Mesendoderm (in vitro differentiated cells): ENCODE measurements at regions not wholly inside any gene's neighbourhood (a gene's known extent, or its start where the extent isn't known, plus 50 kb on each side); places are given as distances from the start of the nearest gene placed in this dataset.
"Not testable (repeated sequence)": the region's sequence is repeated elsewhere in the genome, so short reads cannot be mapped to it uniquely, and the experiment has no call there.

ENCODE experiments used
- DNase-seq: peaks from one replicate; pipeline ENCODE4 v3.0.0; 2013
- H2AK5ac ChIP-seq: 2 replicates; pipeline ENCODE4 v1.6.1; 2013; ENCODE audit warnings: low read length, inconsistent platforms
- H2BK120ac ChIP-seq: 2 replicates; pipeline ENCODE4 v1.6.1; 2013; ENCODE audit warnings: low read depth, mild to moderate bottlenecking, low read length, moderate library complexity, mixed read lengths
- H2BK15ac ChIP-seq: replicated peaks from 2 replicates; pipeline ENCODE4 v1.6.1; 2013; ENCODE audit warnings: low read depth, mild to moderate bottlenecking, moderate library complexity
- H2BK5ac ChIP-seq: 2 replicates; pipeline ENCODE4 v1.6.1; 2013; ENCODE audit warnings: low read length, inconsistent platforms
- H3K18ac ChIP-seq: 2 replicates; pipeline ENCODE4 v1.6.1; 2013; ENCODE audit warnings: mild to moderate bottlenecking, low read length, mixed read lengths
- H3K23ac ChIP-seq: one replicate; pipeline ENCODE4 v1.6.1; 2013; ENCODE audit warnings: low read length
- H3K27ac ChIP-seq: 2 replicates; pipeline ENCODE4 v1.5.1; 2013; ENCODE audit warnings: low read depth, mild to moderate bottlenecking, inconsistent platforms, low read length, moderate library complexity
- H3K27me3 ChIP-seq: 2 replicates; pipeline ENCODE4 v1.6.1; 2013; ENCODE audit warnings: low read length, control low read depth, mild to moderate bottlenecking, inconsistent platforms; ENCODE audit not compliant: insufficient read depth, poor library complexity
- H3K36me3 ChIP-seq: 2 replicates; pipeline ENCODE4 v1.6.1; 2013; ENCODE audit warnings: low read length, inconsistent platforms; ENCODE audit not compliant: control insufficient read depth, insufficient read depth
- H3K4ac ChIP-seq: one replicate; pipeline ENCODE4 v1.6.1; 2013; ENCODE audit warnings: low read depth, mild to moderate bottlenecking, low read length, moderate library complexity
- H3K4me1 ChIP-seq: 2 replicates; pipeline ENCODE4 v1.6.1; 2013; ENCODE audit warnings: low read depth, low read length, inconsistent platforms; ENCODE audit not compliant: control insufficient read depth
- H3K4me2 ChIP-seq: 2 replicates; pipeline ENCODE4 v1.6.1; 2013; ENCODE audit warnings: low read length
- H3K4me3 ChIP-seq: 2 replicates; pipeline ENCODE4 v1.5.1; 2013; ENCODE audit warnings: mild to moderate bottlenecking, low read length
- H3K56ac ChIP-seq: one replicate; pipeline ENCODE4 v1.6.1; 2013; ENCODE audit warnings: low read length
- H3K79me1 ChIP-seq: 2 replicates; pipeline ENCODE4 v1.6.1; 2013; ENCODE audit warnings: low read length, inconsistent platforms
- H3K79me2 ChIP-seq: 2 replicates; pipeline ENCODE4 v1.6.1; 2013; ENCODE audit warnings: mild to moderate bottlenecking, low read length; ENCODE audit not compliant: control insufficient read depth, insufficient read depth
- H3K9ac ChIP-seq: 2 replicates; pipeline ENCODE4 v1.6.1; 2013; ENCODE audit warnings: low read length, inconsistent platforms
- H4K5ac ChIP-seq: one replicate; pipeline ENCODE4 v1.6.1; 2013; ENCODE audit warnings: low read length
- H4K8ac ChIP-seq: one replicate; pipeline ENCODE4 v1.6.1; 2013; ENCODE audit warnings: low read depth, mild to moderate bottlenecking, control low read depth, low read length, moderate library complexity
- WGBS: extraction: QIAGEN DNeasy Blood & Tissue Kit; methylation state at CpG from one replicate; pipeline ENCODE4 v1.1.7; 2013; ENCODE audit warnings: low lambda C conversion rate, missing lambda C conversion rate; ENCODE audit not compliant: insufficient coverage; ENCODE audit errors: extremely low coverage; 5-methylcytosine and 5-hydroxymethylcytosine counted together

DNA sequence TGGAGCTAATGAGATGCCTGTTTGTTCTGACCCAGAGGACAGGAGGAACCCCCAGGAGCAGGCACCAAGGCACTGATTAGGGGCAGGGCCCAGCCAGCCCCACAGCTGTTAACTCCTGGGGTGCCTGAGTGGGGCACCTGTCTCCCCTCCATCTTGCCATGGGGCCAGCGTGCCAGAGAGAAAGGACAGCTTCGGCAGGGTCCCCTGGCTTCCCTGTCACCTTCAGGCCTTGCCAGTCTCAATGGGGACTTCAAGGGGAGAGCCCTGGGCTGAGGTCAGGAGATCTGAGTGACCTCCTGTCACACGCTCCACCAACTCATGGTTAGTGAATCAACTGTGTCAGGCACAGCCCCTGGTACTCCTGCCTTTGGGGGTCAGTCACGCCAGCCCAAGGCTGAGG is 152.7 kb upstream of the MVB12B start:
- no peak overlapping the region for H3K9ac ChIP-seq
- no peak overlapping the region for H2BK5ac ChIP-seq
- no peaks in the 10 kb centered on the region for H3K36me3 ChIP-seq
- H4K8ac ChIP-seq: no peak overlapping the region
- H3K56ac ChIP-seq: no peak overlapping the region
- H3K4ac ChIP-seq: no peak overlapping the region
- H3K79me2 ChIP-seq: no peaks in the 10 kb centered on the region
- H2BK15ac ChIP-seq: no peak overlapping the region
- DNase-seq: no peak
- no peaks in the 10 kb centered on the region for H3K27me3 ChIP-seq
- no peak overlapping the region for H3K18ac ChIP-seq
- H3K4me1 ChIP-seq: no peaks in the 10 kb centered on the region
- H2AK5ac ChIP-seq: no peak overlapping the region
- no peak overlapping the region for H3K4me3 ChIP-seq
- no peak overlapping the region for H3K27ac ChIP-seq
- no CpG with 5 or more reads among the region's 4 CpGs for WGBS
- no peak overlapping the region for H4K5ac ChIP-seq
- no peak overlapping the region for H2BK120ac ChIP-seq
- no peak overlapping the region for H3K23ac ChIP-seq
- H3K4me2 ChIP-seq: no peak overlapping the region
- H3K79me1 ChIP-seq: no peaks in the 10 kb centered on the region

DNA sequence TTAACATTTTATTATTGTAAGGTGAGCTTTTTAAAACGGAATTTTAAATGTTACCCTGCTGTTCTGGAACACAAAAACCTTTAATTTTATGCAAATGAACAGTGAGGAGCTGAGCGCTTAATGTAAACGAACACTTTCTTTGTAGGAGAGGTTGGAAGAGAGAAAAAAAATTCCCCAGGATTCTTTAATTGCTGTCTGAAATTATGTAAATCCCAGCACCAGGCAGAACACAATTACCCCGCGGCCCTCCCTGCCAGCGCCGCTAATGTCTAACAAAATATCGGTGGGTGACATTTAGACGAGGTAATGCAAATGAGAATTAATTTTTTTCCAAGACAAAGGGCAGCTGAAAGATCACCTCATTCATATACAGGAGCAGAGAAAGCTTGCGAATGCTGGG is 143.4 kb upstream of the MVB12B start:
- Histone ChIP-seq H4K5ac (no peak overlapping the region), H3K18ac (no peak overlapping the region), H4K8ac (no peak overlapping the region), H3K23ac (no peak overlapping the region), H2BK120ac (no peak overlapping the region), H3K4me2 (no peak overlapping the region), H3K79me2 (no peaks in the 10 kb centered on the region), H2BK5ac (no peak overlapping the region), H2AK5ac (no peak overlapping the region), H3K79me1 (no peaks in the 10 kb centered on the region), H3K4ac (no peak overlapping the region), H3K27ac (no peak overlapping the region), H2BK15ac (no peak overlapping the region), H3K4me3 (no peak overlapping the region), H3K4me1 (no peaks in the 10 kb centered on the region), H3K36me3 (no peaks in the 10 kb centered on the region), H3K56ac (no peak overlapping the region), H3K27me3 (no peaks in the 10 kb centered on the region), H3K9ac (no peak overlapping the region)
- DNase-seq: no peak
- WGBS: no CpG with 5 or more reads among the region's 10 CpGs

DNA sequence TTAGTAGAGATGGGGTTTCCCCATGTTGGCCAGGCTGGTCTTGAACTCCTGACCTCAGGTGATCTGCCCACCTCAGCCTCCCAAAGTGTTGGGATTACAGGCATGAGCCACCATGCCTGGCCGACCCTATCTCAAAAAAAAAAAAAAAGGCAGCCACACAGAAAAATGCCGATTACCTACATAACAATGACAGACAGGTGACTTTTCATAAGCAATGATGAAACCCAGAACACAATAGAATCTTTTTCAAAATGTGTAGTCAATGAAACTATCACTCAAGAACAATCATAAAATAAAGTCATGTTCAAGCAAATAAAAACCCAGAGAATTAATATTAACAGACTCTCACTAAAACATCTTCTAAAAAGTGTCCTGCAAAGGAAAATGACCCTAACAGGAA is 135.6 kb upstream of the MVB12B start:
- not testable (repeated sequence) for H3K36me3 ChIP-seq, H3K23ac ChIP-seq, H2BK5ac ChIP-seq, H3K4ac ChIP-seq, H3K27ac ChIP-seq, H3K4me2 ChIP-seq, H2BK120ac ChIP-seq, DNase-seq, H4K8ac ChIP-seq, H3K4me1 ChIP-seq, H3K27me3 ChIP-seq, H3K79me1 ChIP-seq, H3K9ac ChIP-seq, H3K79me2 ChIP-seq, H3K18ac ChIP-seq, H3K56ac ChIP-seq, H2BK15ac ChIP-seq, H4K5ac ChIP-seq, H3K4me3 ChIP-seq, H2AK5ac ChIP-seq
- WGBS: no CpG with 5 or more reads among the region's 2 CpGs

DNA sequence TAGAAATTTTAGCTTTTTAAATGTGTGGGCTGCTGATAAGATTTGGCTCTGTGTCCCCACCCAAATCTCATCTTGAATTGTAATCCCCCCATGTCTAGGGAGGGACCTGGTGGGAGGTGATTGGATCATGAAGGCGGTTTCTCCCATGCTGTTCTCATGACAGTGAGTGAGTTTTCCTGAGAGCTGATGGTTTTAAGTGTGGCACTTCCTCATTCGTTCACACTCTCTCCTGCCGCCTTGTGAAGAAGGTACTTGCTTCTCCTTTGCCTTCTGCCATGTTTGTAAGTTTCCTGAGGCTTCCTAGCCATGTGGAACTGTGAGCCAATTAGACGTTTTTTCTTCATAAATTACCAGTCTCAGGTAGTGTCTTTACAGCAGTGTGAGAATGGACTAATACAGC is 127.8 kb upstream of the MVB12B start:
- no peak overlapping the region for H2BK5ac ChIP-seq

DNA sequence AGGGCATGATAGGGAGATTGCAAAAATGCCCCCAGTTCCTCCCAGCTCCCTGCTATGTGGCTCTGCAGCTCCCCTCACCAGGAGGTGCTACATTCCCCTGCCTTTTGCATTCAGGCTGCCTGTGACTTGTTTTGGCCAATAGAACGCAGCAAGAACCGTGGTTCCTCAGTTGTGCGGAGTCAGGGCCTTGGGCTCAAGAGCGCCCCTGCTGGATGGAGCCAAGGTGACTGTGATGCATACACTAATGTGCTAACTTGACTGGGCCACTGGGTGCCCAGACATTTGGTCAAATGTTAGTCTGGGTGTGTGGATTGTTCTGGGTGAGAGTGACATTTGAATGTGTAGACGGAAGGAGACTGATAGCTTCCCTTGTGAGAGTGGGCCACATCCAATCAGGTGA is 123.3 kb upstream of the MVB12B start:
- no peak overlapping the region for H3K9ac ChIP-seq
- H3K4me1 ChIP-seq: no peaks in the 10 kb centered on the region
- no peak overlapping the region for H3K23ac ChIP-seq
- no peaks in the 10 kb centered on the region for H3K79me1 ChIP-seq
- H3K27me3 ChIP-seq: no peaks in the 10 kb centered on the region
- WGBS: no CpG with 5 or more reads among the region's 5 CpGs
- H3K27ac ChIP-seq: no peak overlapping the region
- H3K79me2 ChIP-seq: no peaks in the 10 kb centered on the region
- no peak overlapping the region for H2BK120ac ChIP-seq
- H3K36me3 ChIP-seq: no peaks in the 10 kb centered on the region
- no peak overlapping the region for H3K18ac ChIP-seq
- peak; percentile 37 for DNase-seq
- no peak overlapping the region for H3K56ac ChIP-seq
- no peak overlapping the region for H4K5ac ChIP-seq
- H3K4ac ChIP-seq: no peak overlapping the region
- H3K4me3 ChIP-seq: no peak overlapping the region
- H4K8ac ChIP-seq: no peak overlapping the region
- no peak overlapping the region for H3K4me2 ChIP-seq
- H2BK5ac ChIP-seq: no peak overlapping the region
- no peak overlapping the region for H2BK15ac ChIP-seq
- no peak overlapping the region for H2AK5ac ChIP-seq

More for the DNA sequence above, 127.8 kb upstream of the MVB12B start:
- Histone ChIP-seq H3K9ac (no peak overlapping the region), H3K79me2 (no peaks in the 10 kb centered on the region), H4K8ac (no peak overlapping the region), H3K79me1 (no peaks in the 10 kb centered on the region), H3K4me1 (no peaks in the 10 kb centered on the region), H3K4me2 (no peak overlapping the region), H3K4me3 (no peak overlapping the region), H3K56ac (no peak overlapping the region), H2BK120ac (no peak overlapping the region), H3K4ac (no peak overlapping the region), H3K27me3 (no peaks in the 10 kb centered on the region), H3K23ac (no peak overlapping the region), H2AK5ac (no peak overlapping the region), H3K18ac (no peak overlapping the region), H4K5ac (no peak overlapping the region), H2BK15ac (no peak overlapping the region), H3K36me3 (no peaks in the 10 kb centered on the region), H3K27ac (no peak overlapping the region)
- WGBS: no CpG with 5 or more reads among the region's 4 CpGs
- DNase-seq: no peak

DNA sequence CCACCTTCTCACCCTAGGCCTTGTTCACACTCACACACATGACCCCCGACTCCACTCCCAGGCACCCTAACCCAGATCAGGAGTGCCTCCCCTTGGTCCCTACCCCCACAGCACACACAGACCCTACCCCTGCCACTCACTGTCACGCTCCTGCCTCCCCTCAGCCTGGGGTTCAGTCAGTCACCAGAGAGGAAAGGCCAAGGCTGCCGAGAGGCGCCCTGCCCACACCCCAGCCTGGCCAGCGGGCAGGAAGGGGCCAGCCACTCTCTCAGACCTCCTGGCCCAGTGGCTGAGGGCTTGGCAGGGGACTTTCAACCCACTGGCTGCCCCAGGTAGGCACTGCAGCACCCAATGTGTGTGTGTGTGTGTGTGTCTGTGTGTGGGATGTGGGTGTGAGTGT is 122.4 kb upstream of the MVB12B start:
- H3K27ac ChIP-seq: no peak overlapping the region
- no peak overlapping the region for H3K23ac ChIP-seq
- H4K5ac ChIP-seq: no peak overlapping the region
- H3K4me1 ChIP-seq: no peaks in the 10 kb centered on the region
- no peaks in the 10 kb centered on the region for H3K79me1 ChIP-seq
- no peak for DNase-seq
- H2BK15ac ChIP-seq: no peak overlapping the region
- H4K8ac ChIP-seq: no peak overlapping the region
- H3K4ac ChIP-seq: no peak overlapping the region
- H2AK5ac ChIP-seq: no peak overlapping the region
- no peak overlapping the region for H3K56ac ChIP-seq
- no peak overlapping the region for H3K4me2 ChIP-seq
- H3K4me3 ChIP-seq: no peak overlapping the region
- no peak overlapping the region for H2BK5ac ChIP-seq
- no peak overlapping the region for H2BK120ac ChIP-seq
- H3K18ac ChIP-seq: no peak overlapping the region
- no CpG with 5 or more reads among the region's 5 CpGs for WGBS
- H3K9ac ChIP-seq: no peak overlapping the region
- H3K27me3 ChIP-seq: no peaks in the 10 kb centered on the region
- no peaks in the 10 kb centered on the region for H3K79me2 ChIP-seq
- no peaks in the 10 kb centered on the region for H3K36me3 ChIP-seq
